Smooth muscle cell (in vitro differentiated cells): ENCODE measurements at regions not wholly inside any gene's neighbourhood (a gene's known extent, or its start where the extent isn't known, plus 50 kb on each side); places are given as distances from the start of the nearest gene placed in this dataset.

ENCODE experiments used
- DNase-seq: peaks from one replicate; lab custom pipeline; 2025; ENCODE audit not compliant: unreplicated experiment; lab: John Stamatoyannopoulos, UW
- H2AFZ ChIP-seq: fragments of 200-600 bp; sonication (generic); 2 replicates; pipeline ENCODE4 v1.6.0; 2016; ENCODE audit warnings: antibody characterized with exemption, low read depth, mild to moderate bottlenecking
- H3F3A ChIP-seq: fragments of 200-600 bp; sonication (generic); 2 replicates; pipeline ENCODE4 v1.6.0; 2017; ENCODE audit warnings: antibody characterized with exemption, low read depth
- H3K27ac ChIP-seq: fragments of 200-600 bp; sonication (generic); 2 replicates; pipeline ENCODE4 v1.5.1; 2016; ENCODE audit warnings: low read depth, mild to moderate bottlenecking
- H3K27me3 ChIP-seq: fragments of 200-600 bp; sonication (generic); 2 replicates; pipeline ENCODE4 v1.6.1; 2016; ENCODE audit warnings: low read depth, mild to moderate bottlenecking
- H3K36me3 ChIP-seq: fragments of 200-600 bp; sonication (generic); 2 replicates; pipeline ENCODE4 v1.5.1; 2016; ENCODE audit warnings: low read depth
- H3K4me1 ChIP-seq: fragments of 200-600 bp; sonication (generic); 2 replicates; pipeline ENCODE4 v1.5.1; 2016; ENCODE audit warnings: low read depth
- H3K4me2 ChIP-seq: fragments of 200-600 bp; sonication (generic); 2 replicates; pipeline ENCODE4 v1.6.0; 2016; ENCODE audit warnings: mild to moderate bottlenecking
- H3K4me3 ChIP-seq: fragments of 200-600 bp; sonication (generic); 2 replicates; pipeline ENCODE4 v1.5.1; 2016; ENCODE audit warnings: mild to moderate bottlenecking
- H3K79me2 ChIP-seq: fragments of 200-600 bp; sonication (generic); 2 replicates; pipeline ENCODE4 v1.6.0; 2016; ENCODE audit warnings: low read depth, mild to moderate bottlenecking
- H3K9ac ChIP-seq: fragments of 200-600 bp; sonication (generic); 2 replicates; pipeline ENCODE4 v1.6.0; 2016; ENCODE audit warnings: low read depth
- H3K9me3 ChIP-seq: fragments of 200-600 bp; sonication (generic); replicated peaks from 2 replicates; pipeline ENCODE4 v1.5.1; 2016; ENCODE audit warnings: low read depth
- H4K20me1 ChIP-seq: fragments of 200-600 bp; sonication (generic); 2 replicates; pipeline ENCODE4 v1.6.0; 2016; ENCODE audit warnings: low read depth
- CTCF ChIP-seq: fragments of 200-600 bp; sonication (generic); IDR thresholded peaks from 2 replicates; pipeline ENCODE4 v1.5.1; 2017; ENCODE audit warnings: borderline replicate concordance, mild to moderate bottlenecking, antibody characterized with exemption; ENCODE audit not compliant: insufficient read depth, poor library complexity, severe bottlenecking
- WGBS: methylation state at CpG from one replicate; pipeline ENCODE4 v1.1.7; 2016; ENCODE audit warnings: low lambda C conversion rate; 5-methylcytosine and 5-hydroxymethylcytosine counted together

GRCh38 chr5:124843596-124843899 is 97.1 kb upstream of the ZNF608 start:
- H3K4me2 ChIP-seq = no peak overlapping the region

GRCh38 chr5:124844371-124844920 is 98.0 kb upstream of the ZNF608 start:
- Histone ChIP-seq H3K79me2 (no peaks in the 10 kb centered on the region), H3K27ac (no peak overlapping the region), H2AFZ (no peak overlapping the region), H3K9ac (no peak overlapping the region), H3K4me3 (no peak overlapping the region), H3K9me3 (no peaks in the 10 kb centered on the region), H3K27me3 (no peaks in the 10 kb centered on the region), H4K20me1 (no peaks in the 10 kb centered on the region), H3K4me2 (no peak overlapping the region), H3K36me3 (no peaks in the 10 kb centered on the region), H3K4me1 (no peaks in the 10 kb centered on the region), H3F3A (no peaks in the 10 kb centered on the region)
- 97% methylated on average over 9 of the region's 9 CpGs for WGBS
- no peak for DNase-seq
- TF ChIP-seq CTCF = no peak

More at GRCh38 chr5:124843596-124843899, 97.1 kb upstream of the ZNF608 start:
- no peak for TF ChIP-seq CTCF
- Histone ChIP-seq H3K79me2 (no peaks in the 10 kb centered on the region), H3K36me3 (no peaks in the 10 kb centered on the region), H4K20me1 (no peaks in the 10 kb centered on the region), H3K27me3 (no peaks in the 10 kb centered on the region), H3K9ac (no peak overlapping the region), H3F3A (no peaks in the 10 kb centered on the region), H2AFZ (no peak overlapping the region), H3K27ac (no peak overlapping the region), H3K4me3 (no peak overlapping the region), H3K4me1 (no peaks in the 10 kb centered on the region), H3K9me3 (no peaks in the 10 kb centered on the region)
- DNase-seq = no peak
- WGBS = 63% methylated on average over 4 of the region's 4 CpGs

GRCh38 chr5:124847907-124848306 is 101.5 kb upstream of the ZNF608 start:
- H3K36me3 ChIP-seq = no peaks in the 10 kb centered on the region
- WGBS = 84% methylated on average over 3 of the region's 3 CpGs
- no peak for TF ChIP-seq CTCF

GRCh38 chr5:124849774-124850173 is 103.3 kb upstream of the ZNF608 start:
- Histone ChIP-seq H3K27me3 (no peaks in the 10 kb centered on the region), H3K4me1 (no peaks in the 10 kb centered on the region), H2AFZ (no peak overlapping the region), H3K36me3 (no peaks in the 10 kb centered on the region), H3K9ac (no peak overlapping the region), H3F3A (no peaks in the 10 kb centered on the region), H3K79me2 (no peaks in the 10 kb centered on the region), H3K4me2 (no peak overlapping the region), H3K9me3 (no peaks in the 10 kb centered on the region), H3K4me3 (no peak overlapping the region), H4K20me1 (no peaks in the 10 kb centered on the region), H3K27ac (no peak overlapping the region)
- WGBS = 92% methylated on average over 3 of the region's 3 CpGs
- DNase-seq = no peak
- no peak for TF ChIP-seq CTCF

More at GRCh38 chr5:124847907-124848306, 101.5 kb upstream of the ZNF608 start:
- Histone ChIP-seq H3K27ac (no peak overlapping the region), H3K4me3 (no peak overlapping the region), H3F3A (no peaks in the 10 kb centered on the region), H2AFZ (no peak overlapping the region), H3K9me3 (no peaks in the 10 kb centered on the region), H3K4me2 (no peak overlapping the region), H3K79me2 (no peaks in the 10 kb centered on the region), H3K27me3 (no peaks in the 10 kb centered on the region), H3K4me1 (no peaks in the 10 kb centered on the region), H4K20me1 (no peaks in the 10 kb centered on the region), H3K9ac (no peak overlapping the region)
- no peak for DNase-seq
